NCI-H526 treated with DMSO at 0.1 percent for 48 hours (cell line): ENCODE measurements at regions not wholly inside any gene's neighbourhood (a gene's known extent, or its start where the extent isn't known, plus 50 kb on each side); places are given as distances from the start of the nearest gene placed in this dataset.
"Not testable (repeated sequence)": the region's sequence is repeated elsewhere in the genome, so short reads cannot be mapped to it uniquely, and the experiment has no call there.

Source experiments
- DNase-seq: peaks from one replicate; lab custom pipeline; 2025; lab: John Stamatoyannopoulos, UW

DNA sequence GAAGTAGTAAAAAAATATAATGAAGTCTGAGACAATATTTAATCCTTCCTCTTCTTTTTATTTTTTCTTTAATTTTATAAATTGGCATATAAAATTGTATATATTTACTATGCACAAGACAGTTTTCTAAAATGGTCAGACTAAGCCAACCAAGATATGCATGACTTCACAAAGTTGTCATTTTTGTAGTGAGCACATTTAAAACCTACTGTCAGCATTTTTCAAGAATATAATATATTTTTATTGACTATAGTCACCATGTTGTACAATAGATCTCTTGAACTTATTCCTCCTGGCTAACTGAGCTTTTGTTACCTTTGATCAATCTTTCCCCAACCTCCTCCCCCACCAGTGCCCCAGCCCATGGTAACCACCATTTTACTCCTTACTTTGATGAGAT lies 129.2 kb downstream of the ATP6V1G3 start:
- DNase-seq: no peak

DNA sequence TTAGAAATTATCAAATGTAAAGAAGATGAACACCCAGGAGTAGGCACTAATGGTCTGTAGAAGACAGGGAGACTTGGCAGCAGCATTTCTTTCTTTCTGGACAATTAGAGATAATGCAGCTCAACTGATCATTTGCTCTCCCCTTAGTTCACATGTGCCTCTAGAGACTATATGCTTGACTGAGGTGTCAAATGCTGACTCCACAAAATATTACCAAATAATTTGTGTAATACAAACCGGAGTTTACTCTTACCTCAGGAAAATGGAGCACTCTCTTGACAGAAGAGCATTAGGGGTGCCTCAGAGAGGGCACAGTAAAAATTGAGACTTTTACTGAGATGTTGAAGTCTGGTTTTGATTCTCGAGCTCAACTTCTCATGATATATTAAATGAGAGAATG lies 131.8 kb downstream of the ATP6V1G3 start:
- no peak for DNase-seq

DNA sequence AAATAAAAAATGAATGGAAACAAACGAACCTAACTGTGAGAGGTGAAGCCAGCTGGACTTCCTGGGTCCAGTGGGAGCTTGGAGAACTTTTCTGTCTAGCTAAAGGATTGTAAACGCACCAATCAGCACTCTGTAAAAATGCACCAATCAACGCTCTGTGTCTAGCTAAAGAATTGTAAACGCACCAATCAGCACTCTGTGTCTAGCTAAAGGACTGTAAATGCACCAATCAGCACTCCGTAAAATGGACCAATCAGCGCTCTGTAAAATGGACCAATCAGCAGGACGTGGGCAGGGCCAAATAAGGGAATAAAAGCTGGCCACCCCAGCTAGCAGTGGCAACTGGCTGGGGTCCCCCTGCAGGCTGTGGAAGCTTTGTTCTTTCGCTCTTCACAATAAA lies 135.8 kb downstream of the ATP6V1G3 start:
- not testable (repeated sequence) for DNase-seq

DNA sequence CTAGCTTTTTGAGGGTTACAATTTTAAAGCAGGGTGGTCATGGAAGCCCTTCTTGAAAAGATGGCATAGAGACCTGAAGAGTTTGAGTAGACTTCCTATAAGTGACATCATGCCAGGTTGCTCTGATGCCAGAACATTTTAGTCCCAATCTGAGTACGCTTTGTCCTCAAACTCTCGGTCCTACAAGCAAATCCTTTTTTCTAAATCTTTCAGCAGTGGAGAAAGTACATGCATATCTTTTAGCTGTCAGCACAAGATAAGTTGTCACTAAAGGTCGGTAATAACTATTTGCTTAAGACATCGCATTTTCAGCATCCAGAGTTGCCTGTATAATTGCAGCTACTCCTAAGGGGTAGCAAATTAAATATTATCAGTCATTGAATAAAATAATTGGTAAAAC lies 140.4 kb downstream of the ATP6V1G3 start:
- no peak for DNase-seq

DNA sequence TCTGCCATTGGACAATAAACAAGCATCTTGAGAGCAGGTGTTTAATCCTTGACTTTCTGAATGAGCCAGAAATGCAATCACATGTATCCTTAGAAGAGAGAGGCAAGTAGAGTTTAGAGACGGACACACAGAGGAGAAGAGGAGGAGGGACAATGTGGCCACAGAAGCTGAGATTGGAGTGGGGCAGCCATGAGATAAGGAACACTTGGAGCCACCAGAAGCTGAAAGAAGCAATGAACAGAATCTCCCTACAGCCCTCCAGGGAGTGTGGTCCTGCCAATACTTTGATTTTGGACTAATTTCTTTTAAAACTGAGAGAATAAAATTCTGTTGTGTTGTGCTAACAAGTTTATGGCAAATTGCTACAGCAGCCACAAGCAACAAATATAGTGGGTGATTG lies 141.0 kb downstream of the ATP6V1G3 start:
- no peak for DNase-seq

DNA sequence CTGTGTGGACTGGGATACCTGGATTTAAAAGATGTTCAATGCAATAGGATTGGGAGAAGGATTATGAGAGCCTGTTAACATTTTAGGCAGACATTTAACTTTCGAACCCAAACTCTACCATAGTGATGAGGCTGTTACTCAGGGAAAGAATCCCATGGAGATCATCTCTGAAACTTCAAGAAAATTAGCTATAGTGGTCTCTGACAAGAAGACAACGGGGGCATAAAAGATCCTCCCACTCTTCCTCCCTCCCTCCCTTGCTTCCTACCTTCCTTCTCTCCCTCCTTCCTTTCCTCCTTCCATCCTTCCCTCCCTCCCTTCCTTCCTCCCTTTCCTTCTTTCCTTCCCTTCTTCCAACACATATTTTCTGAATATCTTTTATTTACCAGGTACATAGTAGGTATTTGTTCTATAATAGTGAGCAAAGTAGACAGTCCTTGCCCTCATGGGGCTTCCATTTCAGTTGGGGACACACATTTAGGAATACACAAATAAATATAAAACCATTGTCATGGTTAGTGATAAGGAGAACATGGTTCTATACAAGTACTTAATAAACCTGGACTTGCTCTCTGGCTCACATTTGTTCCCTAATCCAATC lies 143.2 kb downstream of the ATP6V1G3 start:
- no peak for DNase-seq

DNA sequence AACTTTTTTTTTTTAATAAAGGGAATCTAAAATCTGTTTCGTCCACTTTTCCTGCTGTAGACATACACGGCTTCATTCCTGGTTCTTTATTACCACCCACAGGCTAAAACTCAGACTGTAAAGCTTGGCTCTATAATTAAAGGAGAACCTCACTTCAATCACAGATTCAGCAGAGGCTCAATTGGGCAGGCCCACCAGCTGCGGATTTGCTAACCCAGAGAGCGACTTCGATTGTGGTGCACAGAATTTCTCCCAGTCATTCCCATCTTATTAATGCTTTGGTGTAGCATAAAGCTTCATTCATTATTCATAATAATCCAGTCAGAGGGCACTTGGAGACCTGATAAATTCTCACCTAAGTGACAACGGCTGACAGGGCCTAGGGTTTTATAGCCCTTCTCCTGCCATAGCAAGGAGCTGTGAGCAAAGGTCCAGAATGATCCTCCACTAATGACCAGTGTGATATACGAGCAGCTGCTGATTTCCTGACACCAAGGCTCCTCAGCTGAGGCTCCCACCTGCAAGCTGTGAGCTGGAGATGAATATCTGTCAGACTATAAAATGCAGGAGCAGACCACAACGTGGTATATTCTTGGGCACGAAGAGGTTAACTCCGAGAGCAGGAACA lies 149.0 kb downstream of the ATP6V1G3 start:
- DNase-seq: no peak

DNA sequence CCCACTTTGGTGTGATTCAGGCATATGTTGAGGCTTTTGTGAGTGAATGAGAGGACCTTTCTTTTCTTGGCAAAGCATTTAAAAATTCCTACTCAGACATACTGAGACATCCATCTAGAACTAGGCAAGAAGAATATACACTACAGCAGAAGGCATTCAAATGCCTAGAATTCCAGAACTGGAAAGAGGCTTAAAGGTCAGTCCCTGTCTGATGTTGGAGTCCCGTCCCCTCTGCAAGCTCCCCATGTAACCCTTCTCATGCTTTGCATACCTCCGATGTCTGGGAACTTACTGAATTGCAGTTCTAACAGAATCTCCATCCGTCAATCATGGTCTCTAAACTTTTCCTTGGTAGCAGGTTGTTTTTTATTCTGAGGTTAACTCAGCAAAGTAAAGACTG lies 152.9 kb downstream of the ATP6V1G3 start:
- DNase-seq: no peak

DNA sequence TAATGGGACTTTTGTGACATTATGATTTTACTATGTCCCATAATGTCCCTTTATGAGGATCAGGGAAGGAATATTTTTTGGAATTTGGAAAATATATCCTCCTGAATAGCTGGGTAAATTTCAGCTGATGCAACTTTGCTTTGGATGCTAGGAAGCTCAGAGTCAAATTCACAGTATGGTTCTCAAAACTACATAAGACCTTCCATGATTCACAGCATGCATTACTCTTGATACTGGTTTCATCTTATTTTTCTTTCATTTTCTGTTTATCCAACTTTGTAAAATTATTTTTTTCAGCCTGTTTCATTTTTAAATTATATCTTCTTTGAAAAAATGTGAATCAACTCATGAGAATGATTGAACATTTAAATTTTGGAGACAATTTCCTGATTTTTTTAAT lies 160.2 kb downstream of the ATP6V1G3 start:
- no peak for DNase-seq

DNA sequence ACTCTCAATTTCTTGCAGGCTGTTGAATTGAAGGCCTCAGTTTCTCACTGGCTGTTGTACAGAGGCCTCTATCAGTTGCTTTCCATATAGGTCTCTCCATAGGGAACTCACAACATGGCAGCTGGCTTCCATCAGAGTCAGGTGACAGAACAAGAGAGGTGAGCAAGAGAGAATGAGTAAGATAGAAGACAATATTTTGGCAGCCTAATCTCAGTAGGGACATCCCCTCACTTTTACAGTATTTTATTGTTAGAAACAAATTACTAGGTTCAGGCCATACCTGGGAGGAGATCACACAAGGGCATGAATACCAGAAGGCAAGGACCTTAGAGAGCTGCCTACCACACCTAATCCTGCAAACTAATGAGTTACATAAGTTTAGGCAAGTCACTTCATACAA lies 162.8 kb downstream of the ATP6V1G3 start:
- no peak for DNase-seq

DNA sequence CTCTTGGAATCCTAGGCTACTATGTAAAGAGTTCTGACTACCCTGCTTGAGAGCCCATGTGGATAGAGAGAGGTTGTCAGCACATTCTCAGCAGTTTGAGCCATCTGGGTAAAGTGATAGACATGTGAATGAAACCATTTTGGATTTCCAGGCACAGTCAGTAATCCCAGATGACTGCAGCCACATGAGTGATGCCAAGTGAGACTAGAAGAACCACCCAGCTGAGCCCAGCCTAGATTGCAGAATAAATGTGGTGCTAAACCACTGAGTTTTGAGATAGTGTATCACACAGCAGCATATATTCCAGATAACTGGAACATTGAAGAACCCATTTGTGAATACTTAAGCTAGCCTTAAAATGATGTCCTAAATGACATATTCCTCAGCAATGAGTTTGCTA lies 166.2 kb downstream of the ATP6V1G3 start:
- no peak for DNase-seq

DNA sequence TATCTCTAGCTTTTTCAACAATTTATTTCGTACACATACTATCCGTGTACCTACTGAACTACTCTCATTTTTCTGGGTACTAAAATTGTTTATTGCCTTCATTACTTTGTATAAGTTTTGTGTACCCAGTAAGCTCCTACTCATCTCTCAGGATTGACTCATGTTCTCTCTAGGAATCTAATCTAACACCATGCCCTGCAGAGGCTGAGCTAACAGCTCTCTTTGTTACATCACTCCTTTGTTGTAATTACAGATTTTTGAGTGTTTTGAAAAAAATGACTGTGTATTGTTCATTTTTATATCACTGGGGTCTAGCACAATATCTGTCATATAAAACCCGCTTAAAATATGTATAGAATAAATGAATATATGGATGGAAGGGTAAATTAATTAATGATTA lies 167.1 kb downstream of the ATP6V1G3 start:
- DNase-seq: no peak
